ENCODE measurements at regions not wholly inside any gene's neighbourhood (a gene's known extent, or its start where the extent isn't known, plus 50 kb on each side); places are given as distances from the start of the nearest gene placed in this dataset.

- peaks cover 3% of the 10 kb centered on the region for H3K27me3 ChIP-seq (ENCODE audit: insufficient read depth, low read length, poor library complexity, severe bottlenecking)
- Mint-ChIP-seq H3K4me3 (no peak overlapping the region), H3K4me1 (no peaks in the 10 kb centered on the region), H3K36me3 (no peaks in the 10 kb centered on the region), H3K9me3 (no peaks in the 10 kb centered on the region), H3K27ac (no peak overlapping the region), H3K27me3 (peaks cover 17 to 56% of the 10 kb centered on the region in 2 donors)
- ChIA-PET POLR2A (no interaction called here), CTCF (no interaction called here)
- H3K4me1 ChIP-seq (ENCODE audit: insufficient read depth, low read length) = no peaks in the 10 kb centered on the region
- DNase-seq = no peak
- H3K9me3 ChIP-seq (ENCODE audit: low read length) = no peaks in the 10 kb centered on the region
- no peak overlapping the region for H3K27ac ChIP-seq (ENCODE audit: low read depth, low read length)
- no peaks in the 10 kb centered on the region for H3K36me3 ChIP-seq (ENCODE audit: insufficient read depth, low read length)
- H3K4me3 ChIP-seq (ENCODE audit: low read length) = no peak overlapping the region
Observed at GRCh38 chr18:22858121-22858520, 75.0 kb upstream of the RBBP8 start.

- H3K27me3 Mint-ChIP-seq = peaks cover 18 to 53% of the 10 kb centered on the region in 2 donors
Observed at GRCh38 chr18:22860807-22861206, 72.3 kb upstream of the RBBP8 start.

GRCh38 chr18:22865354-22866116, 67.6 kb upstream of the RBBP8 start:
- H3K36me3 ChIP-seq (ENCODE audit: insufficient read depth, low read length) = no peaks in the 10 kb centered on the region
- H3K27me3 ChIP-seq (ENCODE audit: insufficient read depth, low read length, poor library complexity, severe bottlenecking) = no peaks in the 10 kb centered on the region
- no peaks in the 10 kb centered on the region for H3K9me3 ChIP-seq (ENCODE audit: low read length)
- no peak overlapping the region for H3K4me3 ChIP-seq (ENCODE audit: low read length)
- Mint-ChIP-seq H3K9me3 (peaks cover 0 to 2% (median 0%) of the 10 kb centered on the region in 5 donors), H3K36me3 (peaks cover 0 to 1% (median 0%) of the 10 kb centered on the region in 3 donors), H3K4me1 (peaks cover 0 to 11% (median 7%) of the 10 kb centered on the region in 3 donors), H3K27me3 (peaks cover 24 to 55% of the 10 kb centered on the region in 2 donors), H3K27ac (no peak overlapping the region), H3K4me3 (peak overlapping the region in 1 of 7 donors; percentile 27)
- no peak overlapping the region for H3K27ac ChIP-seq (ENCODE audit: low read depth, low read length)
- POLR2A ChIA-PET = no interaction called here
- no peak for DNase-seq
- no peaks in the 10 kb centered on the region for H3K4me1 ChIP-seq (ENCODE audit: insufficient read depth, low read length)
- CTCF ChIA-PET = no interaction called here

More at GRCh38 chr18:22860807-22861206, 72.3 kb upstream of the RBBP8 start:
- H3K36me3 Mint-ChIP-seq = no peaks in the 10 kb centered on the region
- DNase-seq = no peak
- Histone ChIP-seq H3K36me3 (ENCODE audit: insufficient read depth, low read length) (no peaks in the 10 kb centered on the region), H3K4me3 (ENCODE audit: low read length) (no peak overlapping the region), H3K27me3 (ENCODE audit: insufficient read depth, low read length, poor library complexity, severe bottlenecking) (peaks cover 3% of the 10 kb centered on the region), H3K9me3 (ENCODE audit: low read length) (no peaks in the 10 kb centered on the region), H3K4me1 (ENCODE audit: insufficient read depth, low read length) (no peaks in the 10 kb centered on the region), H3K27ac (ENCODE audit: low read depth, low read length) (no peak overlapping the region)
- H3K4me1 Mint-ChIP-seq = peaks cover 0 to 10% (median 6%) of the 10 kb centered on the region in 3 donors
- H3K9me3 Mint-ChIP-seq = no peaks in the 10 kb centered on the region
- H3K4me3 Mint-ChIP-seq = no peak overlapping the region
- ChIA-PET CTCF (no interaction called here), POLR2A (no interaction called here)
- H3K27ac Mint-ChIP-seq = no peak overlapping the region

- Mint-ChIP-seq H3K27ac (no peak overlapping the region), H3K27me3 (peaks cover 17 to 39% of the 10 kb centered on the region in 2 donors), H3K36me3 (peaks cover 0 to 1% (median 0%) of the 10 kb centered on the region in 3 donors), H3K4me1 (peaks cover 0 to 25% (median 19%) of the 10 kb centered on the region in 3 donors), H3K4me3 (no peak overlapping the region), H3K9me3 (peaks cover 0 to 2% (median 0%) of the 10 kb centered on the region in 5 donors)
- no peaks in the 10 kb centered on the region for H3K9me3 ChIP-seq (ENCODE audit: low read length)
- ChIA-PET POLR2A (no interaction called here), CTCF (no interaction called here)
- H3K4me3 ChIP-seq (ENCODE audit: low read length) = no peak overlapping the region
- no peaks in the 10 kb centered on the region for H3K4me1 ChIP-seq (ENCODE audit: insufficient read depth, low read length)
- no peaks in the 10 kb centered on the region for H3K36me3 ChIP-seq (ENCODE audit: insufficient read depth, low read length)
- no peaks in the 10 kb centered on the region for H3K27me3 ChIP-seq (ENCODE audit: insufficient read depth, low read length, poor library complexity, severe bottlenecking)
- DNase-seq = no peak
- H3K27ac ChIP-seq (ENCODE audit: low read depth, low read length) = no peak overlapping the region
Observed at GRCh38 chr18:22868831-22869230, 64.3 kb upstream of the RBBP8 start.

GRCh38 chr18:22871809-22872525, 61.2 kb upstream of the RBBP8 start:
- Histone ChIP-seq H3K27me3 (ENCODE audit: insufficient read depth, low read length, poor library complexity, severe bottlenecking) (no peaks in the 10 kb centered on the region), H3K9me3 (ENCODE audit: low read length) (no peaks in the 10 kb centered on the region), H3K27ac (ENCODE audit: low read depth, low read length) (no peak overlapping the region), H3K36me3 (ENCODE audit: insufficient read depth, low read length) (no peaks in the 10 kb centered on the region), H3K4me3 (ENCODE audit: low read length) (no peak overlapping the region), H3K4me1 (ENCODE audit: insufficient read depth, low read length) (no peaks in the 10 kb centered on the region)
- H3K4me3 Mint-ChIP-seq = no peak overlapping the region
- peaks cover 0 to 13% (median 13%) of the 10 kb centered on the region in 3 donors for H3K4me1 Mint-ChIP-seq
- DNase-seq = no peak
- H3K27ac Mint-ChIP-seq = peak overlapping the region in 1 of 8 donors; percentile 59
- H3K36me3 Mint-ChIP-seq = peaks cover 0 to 1% (median 0%) of the 10 kb centered on the region in 3 donors
- POLR2A ChIA-PET = no interaction called here
- CTCF ChIA-PET = no interaction called here
- peaks cover 0 to 2% (median 0%) of the 10 kb centered on the region in 5 donors for H3K9me3 Mint-ChIP-seq
- peaks cover 12 to 23% of the 10 kb centered on the region in 2 donors for H3K27me3 Mint-ChIP-seq

GRCh38 chr18:22872900-22873537, 60.1 kb upstream of the RBBP8 start:
- CTCF ChIA-PET = no interaction called here
- H3K27ac ChIP-seq (ENCODE audit: low read depth, low read length) = no peak overlapping the region
- POLR2A ChIA-PET = no interaction called here
- H3K27me3 Mint-ChIP-seq = peaks cover 11 to 14% of the 10 kb centered on the region in 2 donors
- peak overlapping the region in 6 of 7 donors; percentile 1 to 60 (median 49) for H3K4me3 Mint-ChIP-seq
- H3K27ac Mint-ChIP-seq = peak overlapping the region in 4 of 8 donors; percentile 17 to 38 (median 30)
- H3K4me1 Mint-ChIP-seq = peaks cover 0 to 13% (median 13%) of the 10 kb centered on the region in 3 donors
- no peaks in the 10 kb centered on the region for H3K36me3 ChIP-seq (ENCODE audit: insufficient read depth, low read length)
- H3K9me3 Mint-ChIP-seq = no peaks in the 10 kb centered on the region
- H3K4me3 ChIP-seq (ENCODE audit: low read length) = no peak overlapping the region
- no peaks in the 10 kb centered on the region for H3K27me3 ChIP-seq (ENCODE audit: insufficient read depth, low read length, poor library complexity, severe bottlenecking)
- no peaks in the 10 kb centered on the region for H3K9me3 ChIP-seq (ENCODE audit: low read length)
- peaks cover 0 to 1% (median 0%) of the 10 kb centered on the region in 3 donors for H3K36me3 Mint-ChIP-seq
- no peaks in the 10 kb centered on the region for H3K4me1 ChIP-seq (ENCODE audit: insufficient read depth, low read length)
- no peak for DNase-seq

- H3K9me3 Mint-ChIP-seq = no peaks in the 10 kb centered on the region
- Histone ChIP-seq H3K4me3 (ENCODE audit: low read length) (no peak overlapping the region), H3K27ac (ENCODE audit: low read depth, low read length) (no peak overlapping the region), H3K4me1 (ENCODE audit: insufficient read depth, low read length) (no peaks in the 10 kb centered on the region), H3K27me3 (ENCODE audit: insufficient read depth, low read length, poor library complexity, severe bottlenecking) (no peaks in the 10 kb centered on the region), H3K36me3 (ENCODE audit: insufficient read depth, low read length) (no peaks in the 10 kb centered on the region), H3K9me3 (ENCODE audit: low read length) (no peaks in the 10 kb centered on the region)
- H3K4me3 Mint-ChIP-seq = no peak overlapping the region
- no peaks in the 10 kb centered on the region for H3K36me3 Mint-ChIP-seq
- H3K27me3 Mint-ChIP-seq = peaks cover 4 to 9% of the 10 kb centered on the region in 2 donors
- H3K27ac Mint-ChIP-seq = no peak overlapping the region
- no peak for DNase-seq
- no peaks in the 10 kb centered on the region for H3K4me1 Mint-ChIP-seq
- CTCF ChIA-PET = no interaction called here
- POLR2A ChIA-PET = no interaction called here
Observed at GRCh38 chr18:22879293-22879692, 53.8 kb upstream of the RBBP8 start.

GRCh38 chr18:22882084-22882483, 51.0 kb upstream of the RBBP8 start:
- Mint-ChIP-seq H3K27ac (no peak overlapping the region), H3K4me3 (no peak overlapping the region), H3K9me3 (peaks cover 0 to 7% (median 0%) of the 10 kb centered on the region in 5 donors), H3K4me1 (no peaks in the 10 kb centered on the region), H3K27me3 (peaks cover 18 to 26% of the 10 kb centered on the region in 2 donors), H3K36me3 (no peaks in the 10 kb centered on the region)
- Histone ChIP-seq H3K4me3 (ENCODE audit: low read length) (no peak overlapping the region), H3K9me3 (ENCODE audit: low read length) (no peaks in the 10 kb centered on the region), H3K4me1 (ENCODE audit: insufficient read depth, low read length) (no peaks in the 10 kb centered on the region), H3K27me3 (ENCODE audit: insufficient read depth, low read length, poor library complexity, severe bottlenecking) (no peaks in the 10 kb centered on the region), H3K36me3 (ENCODE audit: insufficient read depth, low read length) (no peaks in the 10 kb centered on the region), H3K27ac (ENCODE audit: low read depth, low read length) (no peak overlapping the region)
- DNase-seq = no peak
- CTCF ChIA-PET = no interaction called here
- POLR2A ChIA-PET = no interaction called here
